ENCODE measurements at regions not wholly inside any gene's neighbourhood (a gene's known extent, or its start where the extent isn't known, plus 50 kb on each side); places are given as distances from the start of the nearest gene placed in this dataset.

GRCh38 chr20:7094438-7094997 lies 327.0 kb downstream of the BMP2 start (continued):
- TF ChIP-seq HNRNPL (IDR thresholded peaks at IDR 0.05; ENCODE audit: low read depth, low read length) (no peak), SNAPC2 (CRISPR knock-in tag; IDR thresholded peaks at IDR 0.05) (no peak), CENPBD1 (CRISPR knock-in tag; IDR thresholded peaks at IDR 0.05; ENCODE audit: borderline replicate concordance, low read depth) (no peak), SNAI1 (CRISPR knock-in tag; IDR thresholded peaks at IDR 0.05; ENCODE audit: borderline replicate concordance) (no peak), TBL1XR1 (IDR thresholded peaks at IDR 0.05; ENCODE audit: borderline replicate concordance, low read length, partially characterized antibody) (no peak), GATAD1 (CRISPR knock-in tag; IDR thresholded peaks at IDR 0.05) (no peak), ZNF460 (CRISPR knock-in tag; IDR thresholded peaks at IDR 0.05; ENCODE audit: borderline replicate concordance) (no peak), ZFP36 (IDR thresholded peaks at IDR 0.05; ENCODE audit: borderline replicate concordance, low read depth, low read length, partially characterized antibody) (no peak), SRSF1 (optimal IDR thresholded peaks at IDR 0.05; ENCODE audit: low read depth, low read length) (no peak), GABPB1 (CRISPR knock-in tag; IDR thresholded peaks at IDR 0.05) (peak; percentile 24; the same call in 1 of the 2 replicates), PRPF4 (IDR thresholded peaks at IDR 0.05; ENCODE audit: low read depth, low read length, poor library complexity, severe bottlenecking) (no peak), ZSCAN12 (CRISPR knock-in tag; IDR thresholded peaks at IDR 0.05) (no peak), POLR2AphosphoS5 (IDR thresholded peaks at IDR 0.05; ENCODE audit: low read depth, low read length) (no peak), ZNF704 (CRISPR knock-in tag; IDR thresholded peaks at IDR 0.05; ENCODE audit: borderline replicate concordance) (no peak), MIER2 (CRISPR knock-in tag; IDR thresholded peaks at IDR 0.05) (no peak), NFE2L2 (IDR thresholded peaks at IDR 0.05; ENCODE audit: low read length) (no peak), ZNF10 (CRISPR knock-in tag; IDR thresholded peaks at IDR 0.05; ENCODE audit: borderline replicate concordance, low read depth) (no peak), ZNF816 (CRISPR knock-in tag; IDR thresholded peaks at IDR 0.05; ENCODE audit: borderline replicate concordance) (no peak), ZBTB21 (CRISPR knock-in tag; IDR thresholded peaks at IDR 0.05) (no peak), SP5 (CRISPR knock-in tag; IDR thresholded peaks at IDR 0.05; ENCODE audit: borderline replicate concordance, low read depth) (no peak), CTCF (CRISPR knock-in tag; IDR thresholded peaks at IDR 0.05) (peak; percentile 79), SP140L (CRISPR knock-in tag; IDR thresholded peaks at IDR 0.05; ENCODE audit: borderline replicate concordance) (no peak), ELF3 (CRISPR knock-in tag; IDR thresholded peaks at IDR 0.05) (peak; percentile 42; the same call in 1 of the 2 replicates), MIXL1 (CRISPR knock-in tag; IDR thresholded peaks at IDR 0.05) (peak; percentile 53; the same call in 1 of the 2 replicates), ZBTB49 (CRISPR knock-in tag; IDR thresholded peaks at IDR 0.05; ENCODE audit: borderline replicate concordance) (no peak)
